ENCODE measurements at regions not wholly inside any gene's neighbourhood (a gene's known extent, or its start where the extent isn't known, plus 50 kb on each side); places are given as distances from the start of the nearest gene placed in this dataset.
A peak's percentile ranks its signal among the peaks of the same experiment; 100 is the strongest.

DNA sequence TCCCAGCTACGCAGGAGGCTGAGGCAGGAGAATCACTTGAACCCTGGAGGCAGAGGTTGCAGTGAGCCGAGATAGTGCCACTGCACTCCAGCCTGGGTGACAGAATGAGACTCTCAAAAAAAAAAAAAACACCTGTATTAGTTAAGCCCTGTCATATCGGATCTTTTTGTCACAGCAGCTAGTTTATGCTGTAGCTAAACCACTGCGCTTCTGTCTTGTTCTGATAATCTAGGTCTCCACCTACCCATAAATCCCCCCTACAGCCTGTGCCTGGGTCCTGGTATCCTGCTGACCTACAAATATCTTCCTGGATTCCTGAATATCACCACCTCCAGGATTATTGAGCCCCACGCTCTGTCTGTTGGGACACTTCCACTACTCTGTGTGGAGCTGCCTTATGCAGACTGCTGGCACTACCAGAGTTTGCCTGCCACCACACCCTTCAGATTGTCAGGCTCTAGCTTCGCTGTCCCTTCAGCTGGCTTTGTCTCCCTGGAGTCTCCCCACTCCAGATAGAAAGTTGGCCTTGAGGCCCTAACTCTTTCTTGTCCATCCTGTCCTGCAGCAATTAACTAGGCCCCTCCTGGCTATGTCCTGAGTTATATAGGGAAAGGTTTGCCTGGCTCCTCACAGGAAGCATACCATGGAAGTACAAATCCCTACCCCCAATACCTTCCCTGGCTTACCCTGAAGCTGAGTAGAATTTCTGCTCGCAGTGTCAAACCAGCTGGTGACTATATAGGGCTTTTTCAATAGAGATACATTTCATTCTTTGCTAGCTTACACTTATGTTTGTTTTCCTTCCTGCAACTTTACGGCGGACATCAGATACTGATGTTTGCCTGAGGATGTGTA is 136.0 kb upstream of the SERTAD2 start:
- TF ChIP-seq NFIC (IDR thresholded peaks at IDR 0.05) (no peak), CREB1 (IDR thresholded peaks at IDR 0.05; ENCODE audit: low read depth) (no peak), TCF12 (IDR thresholded peaks at IDR 0.05; ENCODE audit: low read depth) (no peak), EP300 (IDR thresholded peaks at IDR 0.05; ENCODE audit: borderline replicate concordance) (no peak), EGR1 (IDR thresholded peaks at IDR 0.05) (no peak), FOXM1 (IDR thresholded peaks at IDR 0.05; ENCODE audit: borderline replicate concordance, low read depth) (no peak), CEBPB (IDR thresholded peaks at IDR 0.05) (no peak), TEAD4 (IDR thresholded peaks at IDR 0.05) (no peak), TAF1 (IDR thresholded peaks at IDR 0.05; ENCODE audit: low read depth) (no peak)
- TF ChIP-seq, protein P1, sequence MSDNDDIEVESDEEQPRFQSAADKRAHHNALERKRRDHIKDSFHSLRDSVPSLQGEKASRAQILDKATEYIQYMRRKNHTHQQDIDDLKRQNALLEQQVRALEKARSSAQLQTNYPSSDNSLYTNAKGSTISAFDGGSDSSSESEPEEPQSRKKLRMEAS (IDR thresholded peaks at IDR 0.05), result no peak
- TF ChIP-seq, protein P2, sequence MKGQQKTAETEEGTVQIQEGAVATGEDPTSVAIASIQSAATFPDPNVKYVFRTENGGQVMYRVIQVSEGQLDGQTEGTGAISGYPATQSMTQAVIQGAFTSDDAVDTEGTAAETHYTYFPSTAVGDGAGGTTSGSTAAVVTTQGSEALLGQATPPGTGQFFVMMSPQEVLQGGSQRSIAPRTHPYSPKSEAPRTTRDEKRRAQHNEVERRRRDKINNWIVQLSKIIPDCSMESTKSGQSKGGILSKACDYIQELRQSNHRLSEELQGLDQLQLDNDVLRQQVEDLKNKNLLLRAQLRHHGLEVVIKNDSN (IDR thresholded peaks at IDR 0.05), result no peak
- TF ChIP-seq, protein P3, sequence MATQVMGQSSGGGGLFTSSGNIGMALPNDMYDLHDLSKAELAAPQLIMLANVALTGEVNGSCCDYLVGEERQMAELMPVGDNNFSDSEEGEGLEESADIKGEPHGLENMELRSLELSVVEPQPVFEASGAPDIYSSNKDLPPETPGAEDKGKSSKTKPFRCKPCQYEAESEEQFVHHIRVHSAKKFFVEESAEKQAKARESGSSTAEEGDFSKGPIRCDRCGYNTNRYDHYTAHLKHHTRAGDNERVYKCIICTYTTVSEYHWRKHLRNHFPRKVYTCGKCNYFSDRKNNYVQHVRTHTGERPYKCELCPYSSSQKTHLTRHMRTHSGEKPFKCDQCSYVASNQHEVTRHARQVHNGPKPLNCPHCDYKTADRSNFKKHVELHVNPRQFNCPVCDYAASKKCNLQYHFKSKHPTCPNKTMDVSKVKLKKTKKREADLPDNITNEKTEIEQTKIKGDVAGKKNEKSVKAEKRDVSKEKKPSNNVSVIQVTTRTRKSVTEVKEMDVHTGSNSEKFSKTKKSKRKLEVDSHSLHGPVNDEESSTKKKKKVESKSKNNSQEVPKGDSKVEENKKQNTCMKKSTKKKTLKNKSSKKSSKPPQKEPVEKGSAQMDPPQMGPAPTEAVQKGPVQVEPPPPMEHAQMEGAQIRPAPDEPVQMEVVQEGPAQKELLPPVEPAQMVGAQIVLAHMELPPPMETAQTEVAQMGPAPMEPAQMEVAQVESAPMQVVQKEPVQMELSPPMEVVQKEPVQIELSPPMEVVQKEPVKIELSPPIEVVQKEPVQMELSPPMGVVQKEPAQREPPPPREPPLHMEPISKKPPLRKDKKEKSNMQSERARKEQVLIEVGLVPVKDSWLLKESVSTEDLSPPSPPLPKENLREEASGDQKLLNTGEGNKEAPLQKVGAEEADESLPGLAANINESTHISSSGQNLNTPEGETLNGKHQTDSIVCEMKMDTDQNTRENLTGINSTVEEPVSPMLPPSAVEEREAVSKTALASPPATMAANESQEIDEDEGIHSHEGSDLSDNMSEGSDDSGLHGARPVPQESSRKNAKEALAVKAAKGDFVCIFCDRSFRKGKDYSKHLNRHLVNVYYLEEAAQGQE (IDR thresholded peaks at IDR 0.05; ENCODE audit: low read depth), result no peak

DNA sequence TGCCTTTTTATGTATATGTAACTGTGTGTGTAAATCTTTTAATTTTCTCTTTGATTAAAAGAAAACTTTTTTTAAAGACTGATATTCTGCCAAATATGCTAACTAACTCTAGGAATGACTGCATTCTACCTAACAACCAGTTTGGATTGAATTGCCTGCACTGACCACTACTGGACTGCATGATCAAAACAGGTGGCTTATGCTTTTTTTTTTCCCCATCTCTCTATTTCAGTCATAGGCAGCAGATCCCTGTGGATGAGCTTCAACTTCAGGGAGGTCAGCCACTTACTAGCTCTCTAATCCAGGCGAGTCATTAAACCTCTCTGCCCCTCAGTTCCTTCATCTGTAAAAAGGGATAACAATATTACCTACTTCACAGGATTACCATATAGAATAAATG is 138.6 kb upstream of the SERTAD2 start:
- TF ChIP-seq ZBTB7A (IDR thresholded peaks at IDR 0.05; ENCODE audit: low read depth), result no peak
- TF ChIP-seq RAD21 (IDR thresholded peaks at IDR 0.05; ENCODE audit: low read depth), result peak; percentile 39
- TF ChIP-seq, protein P1 (IDR thresholded peaks at IDR 0.05), result no peak
- no peak for TF ChIP-seq YY1 (IDR thresholded peaks at IDR 0.05; ENCODE audit: low read depth)

DNA sequence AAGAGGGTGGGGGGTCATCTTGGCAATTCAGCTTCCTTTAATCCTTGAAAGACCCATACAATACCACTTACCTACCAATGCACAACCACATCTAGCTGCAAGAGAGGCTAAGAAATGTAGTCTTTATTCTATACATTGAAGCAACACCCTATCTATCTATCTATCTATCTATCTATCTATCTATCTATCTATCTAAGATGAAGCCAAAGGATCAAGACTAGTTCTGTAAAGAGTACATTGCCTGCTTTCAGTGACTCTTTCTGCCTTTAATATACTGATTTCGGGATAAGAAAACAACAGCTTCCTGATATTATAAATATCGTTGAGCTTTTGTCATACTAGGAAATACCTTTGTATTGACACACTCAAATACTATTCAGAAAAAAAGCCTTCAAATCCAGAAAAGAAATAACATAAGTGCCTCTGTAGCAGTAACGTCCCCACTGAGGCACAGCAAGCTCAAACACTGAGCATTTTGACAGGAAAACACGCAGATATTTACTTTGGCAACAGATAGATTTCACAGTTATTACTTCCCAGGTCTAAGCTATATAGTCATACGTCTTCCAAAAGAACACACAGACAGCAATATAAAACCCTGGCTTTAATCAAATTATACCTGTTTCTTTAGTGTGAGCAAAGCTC is 139.4 kb upstream of the SERTAD2 start:
- TF ChIP-seq CREB1 (IDR thresholded peaks at IDR 0.05; ENCODE audit: low read depth) (no peak), TCF12 (IDR thresholded peaks at IDR 0.05; ENCODE audit: low read depth) (no peak), TAF1 (IDR thresholded peaks at IDR 0.05; ENCODE audit: low read depth) (no peak), TEAD4 (IDR thresholded peaks at IDR 0.05) (no peak)

DNA sequence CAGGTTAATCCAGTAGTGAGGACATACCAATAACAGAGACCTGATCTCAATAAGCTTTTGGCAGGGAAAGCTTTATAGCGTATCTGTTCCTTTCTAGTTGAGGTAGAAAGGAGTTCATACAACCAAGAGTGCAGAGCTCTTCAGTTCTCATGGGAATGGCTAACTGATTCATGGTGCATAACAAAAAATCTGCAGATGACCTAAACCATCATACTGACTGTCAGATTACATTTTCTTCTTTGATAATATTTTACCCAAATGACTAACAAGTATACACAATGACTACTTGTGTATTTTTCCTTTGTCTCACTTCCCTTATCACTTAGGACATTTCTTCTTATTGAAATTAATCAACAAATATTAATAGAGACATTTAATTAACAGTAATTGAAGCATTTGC is 140.0 kb upstream of the SERTAD2 start:
- TF ChIP-seq YY1 (IDR thresholded peaks at IDR 0.05; ENCODE audit: low read depth) (no peak), EP300 (IDR thresholded peaks at IDR 0.05; ENCODE audit: borderline replicate concordance) (no peak), TAF1 (IDR thresholded peaks at IDR 0.05; ENCODE audit: low read depth) (no peak), ZBTB7A (IDR thresholded peaks at IDR 0.05; ENCODE audit: low read depth) (no peak)
- TF ChIP-seq, protein P3 (IDR thresholded peaks at IDR 0.05; ENCODE audit: low read depth), result no peak

DNA sequence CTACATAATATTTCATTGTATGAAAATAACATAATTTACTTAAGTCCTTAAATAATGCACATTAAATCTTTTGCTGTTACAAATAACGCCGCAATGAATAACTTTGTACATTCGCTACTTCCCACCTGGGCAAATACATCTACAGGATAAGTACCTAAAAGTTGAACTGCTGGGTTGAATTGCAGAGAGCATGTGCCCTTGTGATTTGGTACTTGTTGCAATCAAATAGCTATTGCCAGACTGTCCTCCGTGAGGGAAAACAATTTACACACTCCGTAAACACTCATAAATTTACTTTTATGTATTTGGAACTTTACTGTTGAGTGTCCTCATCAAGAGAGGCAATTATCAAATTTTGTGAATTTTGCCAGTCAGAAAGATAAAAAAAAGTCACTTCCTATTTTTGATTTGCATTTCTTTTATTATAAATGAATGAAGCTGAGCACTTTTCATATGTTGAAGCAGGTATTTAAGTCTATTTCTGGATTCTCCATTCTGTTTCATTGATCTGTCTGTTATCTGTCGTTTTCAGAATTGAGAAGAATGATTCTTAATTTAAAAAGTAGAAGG is 140.8 kb upstream of the SERTAD2 start:
- TF ChIP-seq TCF12 (IDR thresholded peaks at IDR 0.05; ENCODE audit: low read depth) (no peak), CEBPB (IDR thresholded peaks at IDR 0.05) (no peak), TEAD4 (IDR thresholded peaks at IDR 0.05) (no peak), FOXM1 (IDR thresholded peaks at IDR 0.05; ENCODE audit: borderline replicate concordance, low read depth) (no peak), TAF1 (IDR thresholded peaks at IDR 0.05; ENCODE audit: low read depth) (no peak), YY1 (IDR thresholded peaks at IDR 0.05; ENCODE audit: low read depth) (no peak), NFIC (IDR thresholded peaks at IDR 0.05) (no peak), EP300 (IDR thresholded peaks at IDR 0.05; ENCODE audit: borderline replicate concordance) (no peak), RAD21 (IDR thresholded peaks at IDR 0.05; ENCODE audit: low read depth) (no peak), ZBTB7A (IDR thresholded peaks at IDR 0.05; ENCODE audit: low read depth) (no peak), EGR1 (IDR thresholded peaks at IDR 0.05) (no peak), CREB1 (IDR thresholded peaks at IDR 0.05; ENCODE audit: low read depth) (no peak)
- TF ChIP-seq, protein P1 (IDR thresholded peaks at IDR 0.05), result no peak
- TF ChIP-seq, protein P2 (IDR thresholded peaks at IDR 0.05), result no peak
- TF ChIP-seq, protein P3 (IDR thresholded peaks at IDR 0.05; ENCODE audit: low read depth), result no peak

Data from Ishikawa (cell line).